ENCODE measurements at regions not wholly inside any gene's neighbourhood (a gene's known extent, or its start where the extent isn't known, plus 50 kb on each side); places are given as distances from the start of the nearest gene placed in this dataset.
"Not testable (repeated sequence)": the region's sequence is repeated elsewhere in the genome, so short reads cannot be mapped to it uniquely, and the experiment has no call there.

- no peak for DNase-seq
Observed at GRCh38 chr13:73536865-73537264, 478.1 kb downstream of the KLF5 start.

- DNase-seq: no peak
Observed at GRCh38 chr13:73535341-73535740, 476.5 kb downstream of the KLF5 start.

DNA sequence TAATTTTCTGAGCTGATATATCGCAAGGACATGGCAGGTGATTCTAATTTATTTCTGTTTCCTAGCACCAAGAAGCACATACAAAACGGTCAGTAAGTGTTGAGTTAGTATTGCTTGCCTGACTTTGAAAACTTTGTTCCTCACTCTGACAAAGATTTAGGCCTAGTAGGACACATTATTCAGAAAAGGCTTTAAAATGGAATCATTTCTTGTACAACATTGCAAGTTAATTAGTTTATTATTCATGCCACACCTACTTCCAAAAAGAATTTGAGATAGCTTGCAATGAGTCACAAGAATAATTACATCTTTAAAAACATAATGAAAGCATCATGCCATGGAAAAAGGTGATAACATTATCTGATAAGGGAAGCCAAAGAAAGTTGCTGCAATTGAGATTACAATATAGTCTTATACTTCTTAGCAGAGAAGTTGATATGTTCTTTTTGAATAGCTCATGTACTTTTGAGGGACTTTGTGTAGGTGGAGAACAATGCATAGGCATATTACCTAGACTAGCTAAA is 474.2 kb downstream of the KLF5 start:
- no peak for DNase-seq

DNA sequence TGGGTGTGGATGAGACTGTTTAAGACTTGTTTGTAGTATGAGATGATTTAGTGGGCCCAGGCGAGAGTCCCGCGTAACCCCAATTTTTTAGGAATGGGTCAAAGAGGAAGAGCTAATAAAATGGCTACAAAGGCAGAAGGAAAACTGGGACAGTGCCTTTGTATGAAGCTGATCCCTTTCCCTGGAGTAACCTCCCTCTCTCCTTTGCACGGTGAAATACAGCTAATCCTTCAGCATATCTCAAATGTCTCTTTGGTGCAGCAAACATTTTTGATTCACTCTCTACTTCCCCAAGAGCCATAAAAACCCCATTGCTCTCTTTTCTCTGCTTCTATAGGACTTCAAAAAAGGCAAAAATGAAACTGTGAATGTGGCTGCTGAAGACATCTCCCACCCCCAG is 473.8 kb downstream of the KLF5 start:
- no peak for DNase-seq

- DNase-seq: no peak
Observed at GRCh38 chr13:73531014-73531413, 472.2 kb downstream of the KLF5 start.

DNA sequence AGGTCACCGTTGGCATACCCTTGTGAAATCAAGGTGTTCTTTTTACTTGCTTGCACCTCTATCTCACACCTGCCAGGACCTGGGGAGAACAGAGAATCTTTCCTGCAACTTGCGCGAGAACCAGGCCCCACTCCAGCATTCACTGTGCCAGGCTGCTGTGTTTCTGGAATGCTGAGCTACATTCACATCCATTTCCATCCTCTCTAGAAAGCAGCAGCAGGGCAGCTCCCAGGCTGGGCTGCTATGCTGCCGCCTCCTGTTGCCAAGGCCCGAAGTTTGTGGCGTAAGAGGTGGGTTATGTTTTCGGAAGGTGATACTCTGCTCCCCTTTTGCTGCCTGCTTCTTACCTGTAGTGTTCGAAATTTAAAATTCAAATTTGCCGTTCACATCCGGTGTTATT is 464.1 kb downstream of the KLF5 start:
- DNase-seq: no peak

DNA sequence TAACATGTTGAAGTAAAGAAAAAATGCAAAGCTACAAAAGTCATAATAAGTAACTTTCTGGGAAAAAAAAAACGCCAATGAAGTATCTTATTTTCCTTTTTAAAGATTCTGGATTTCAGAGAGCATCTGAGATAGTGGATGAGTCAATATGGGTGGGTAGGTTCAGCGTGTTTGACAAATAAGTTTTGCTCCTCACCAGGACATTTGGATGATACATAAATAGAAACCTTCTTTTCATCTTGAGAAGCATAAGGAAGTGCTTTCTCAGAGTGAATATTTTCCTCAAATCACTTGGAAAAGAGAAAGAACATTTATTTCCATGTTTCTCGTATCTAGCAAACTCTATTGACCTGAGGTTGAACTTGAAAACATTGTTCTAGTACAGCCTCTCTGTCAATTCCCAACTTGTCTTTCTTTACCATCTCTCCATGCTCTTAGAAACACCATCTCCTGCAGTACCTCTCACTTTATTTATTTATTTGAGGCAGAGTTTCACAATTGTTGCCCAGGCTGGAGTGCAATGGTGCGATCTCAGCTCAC is 463.2 kb downstream of the KLF5 start:
- no peak for DNase-seq

GRCh38 chr13:73521290-73521624 is 462.5 kb downstream of the KLF5 start:
- no peak for DNase-seq

- DNase-seq: no peak
Observed at GRCh38 chr13:73520566-73521289, 461.9 kb downstream of the KLF5 start.

DNA sequence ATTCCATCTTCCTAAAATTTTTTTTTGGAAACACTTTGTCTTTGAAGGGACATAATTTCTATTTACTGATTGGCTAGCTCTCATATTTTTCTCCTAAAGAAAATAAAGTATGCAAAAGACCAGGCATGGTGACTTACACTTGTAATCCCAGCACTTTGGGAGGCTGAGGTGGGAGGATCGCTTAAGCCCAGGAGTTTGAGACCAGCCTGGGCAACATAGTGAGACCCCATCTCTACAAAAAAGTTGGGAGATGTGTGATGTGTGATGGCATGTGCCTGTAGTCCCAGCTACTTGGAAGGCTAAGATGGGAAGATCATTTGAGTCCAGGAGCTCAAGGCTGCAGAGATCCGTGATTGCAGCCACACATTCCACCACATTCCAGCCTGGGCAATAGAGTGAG is 461.3 kb downstream of the KLF5 start:
- not testable (repeated sequence) for DNase-seq

- DNase-seq: no peak
Observed at GRCh38 chr13:73519396-73520116, 460.8 kb downstream of the KLF5 start.

DNA sequence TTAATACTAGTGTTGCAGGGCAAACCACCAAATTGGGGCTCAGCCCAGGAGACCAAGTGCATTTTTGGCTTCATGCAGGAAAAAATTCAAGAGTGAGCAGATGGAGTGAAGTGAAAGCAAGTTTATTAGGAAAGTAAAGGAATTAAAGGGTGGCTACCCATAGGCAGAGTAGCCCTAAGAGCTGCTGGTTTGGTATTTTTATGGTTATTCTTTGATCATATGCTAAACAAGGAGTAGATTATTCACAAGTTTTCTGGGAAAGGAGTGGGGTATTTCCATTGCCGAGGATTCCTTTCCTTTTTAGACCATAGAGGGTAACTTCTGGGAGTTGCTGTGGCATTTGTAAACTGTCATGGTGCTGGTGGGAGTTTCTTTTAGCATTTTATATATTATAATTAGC is 459.0 kb downstream of the KLF5 start:
- DNase-seq: no peak

DNA sequence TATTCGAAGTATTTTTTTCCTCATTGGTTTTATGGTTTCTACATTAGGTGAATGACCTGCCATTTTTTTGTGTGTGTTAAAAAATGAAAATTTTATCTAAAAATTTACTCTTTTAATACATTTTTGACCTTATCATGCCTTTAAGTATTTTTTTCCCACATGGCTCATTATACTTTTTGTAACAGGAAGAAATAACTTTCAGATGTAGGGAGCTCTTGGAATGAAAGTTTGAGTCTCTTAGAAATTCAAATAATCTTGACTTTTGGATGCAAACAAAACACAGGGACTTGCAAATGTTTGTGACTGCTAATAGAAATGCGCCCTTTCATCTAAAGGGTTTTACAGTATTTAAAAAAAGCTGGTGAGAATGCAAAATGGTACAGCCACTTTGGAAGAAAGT is 457.9 kb downstream of the KLF5 start:
- DNase-seq: no peak

DNA sequence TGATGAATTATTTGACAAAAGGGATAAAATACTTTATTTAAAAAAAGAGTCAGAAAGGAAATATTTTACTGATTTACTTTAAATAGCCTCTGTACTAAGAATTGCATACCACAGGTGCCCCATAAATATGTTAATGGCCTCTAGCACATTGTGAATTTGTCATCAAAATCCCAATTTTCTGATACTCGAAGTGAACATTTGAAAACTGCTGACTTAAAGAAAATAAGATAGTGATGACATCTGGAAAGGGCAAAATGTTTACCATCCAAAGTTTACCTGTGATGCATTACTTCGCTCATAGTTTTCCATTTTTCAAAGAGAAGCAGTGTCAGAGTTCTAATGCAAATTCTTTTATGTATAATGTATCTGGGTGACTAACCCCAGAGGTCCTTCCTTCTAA is 455.4 kb downstream of the KLF5 start:
- no peak for DNase-seq

DNA sequence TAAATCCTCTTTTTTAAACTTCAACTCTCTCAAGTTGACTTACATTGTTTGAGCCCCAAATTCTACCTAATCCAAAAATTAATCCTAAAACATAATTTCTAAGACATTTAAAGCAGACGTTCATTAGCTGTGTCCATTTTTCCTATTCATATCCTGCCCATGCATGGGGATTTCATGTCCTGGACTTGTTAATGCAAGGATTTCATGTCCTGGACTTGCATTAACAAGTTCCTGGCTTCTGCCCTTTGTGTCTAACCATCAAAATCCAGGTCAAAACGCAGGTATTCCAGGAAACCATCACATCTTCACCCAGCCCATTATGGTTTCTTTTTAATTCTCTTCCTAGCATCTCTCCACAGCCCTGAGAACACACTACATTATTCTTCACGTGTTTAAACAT is 454.9 kb downstream of the KLF5 start:
- DNase-seq: no peak

DNA sequence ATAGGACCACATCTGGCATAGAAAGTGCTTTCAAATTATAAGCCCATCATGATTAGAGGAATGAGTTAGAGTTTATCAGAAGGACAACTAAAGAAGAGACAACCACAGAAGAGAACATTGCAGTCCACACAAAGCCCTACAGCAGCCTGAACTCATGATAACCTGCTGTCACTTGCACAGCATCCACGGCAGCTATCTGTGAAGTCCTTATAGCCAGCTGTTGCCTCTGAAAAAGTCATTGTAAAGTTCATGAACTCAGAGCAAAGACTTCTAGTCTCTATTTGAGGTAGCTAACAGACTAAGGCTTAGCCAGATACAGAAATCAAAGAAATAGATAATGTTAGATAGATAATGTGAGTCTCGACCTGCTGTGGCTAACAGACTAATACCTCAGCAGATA is 450.0 kb downstream of the KLF5 start:
- no peak for DNase-seq

DNA sequence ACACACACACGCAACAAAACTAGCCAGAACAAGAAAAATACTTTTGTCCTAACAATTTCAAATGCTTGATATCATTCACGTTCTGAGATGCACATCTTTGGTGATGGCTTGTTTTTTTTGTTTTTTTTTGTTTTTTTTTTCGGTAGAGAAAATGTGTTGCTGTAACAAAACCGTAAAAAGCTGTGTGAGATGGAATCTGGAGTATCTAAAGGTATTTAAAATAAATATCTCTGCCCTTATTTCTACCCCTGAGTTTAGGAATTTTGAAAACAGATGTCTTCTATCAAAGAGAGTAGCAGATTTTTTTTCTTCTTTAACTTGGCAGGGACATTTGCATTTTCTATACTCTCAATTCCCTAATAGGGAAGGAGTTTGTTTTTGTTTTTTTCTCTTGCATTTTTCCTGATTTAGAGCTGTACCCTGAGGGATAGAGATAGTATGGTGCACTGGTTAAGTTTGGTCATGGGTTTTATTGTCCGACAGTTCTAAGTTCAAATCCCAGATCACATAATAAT is 446.6 kb downstream of the KLF5 start:
- no peak for DNase-seq

GRCh38 chr13:73499695-73500094 is 440.9 kb downstream of the KLF5 start:
- no peak for DNase-seq

DNA sequence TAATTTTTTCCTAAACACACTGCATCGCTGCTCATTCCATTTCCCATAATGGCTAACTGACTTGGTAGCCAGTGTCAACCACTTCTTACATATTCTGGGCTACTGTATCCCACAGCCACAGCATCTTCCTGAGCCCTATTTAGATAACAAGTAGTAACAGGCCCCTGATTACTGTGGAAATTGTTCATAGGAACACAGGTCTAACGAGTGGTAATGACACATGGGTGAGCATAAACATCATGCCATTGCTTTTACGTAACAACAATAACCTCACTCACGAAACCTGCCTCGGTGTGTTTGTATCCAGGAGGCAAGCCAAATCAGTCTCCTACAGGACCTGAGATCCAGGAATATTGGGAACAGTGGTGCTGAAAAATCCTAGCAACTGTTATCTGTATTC is 438.6 kb downstream of the KLF5 start:
- DNase-seq: no peak

GRCh38 chr13:73496711-73497110 is 437.9 kb downstream of the KLF5 start:
- no peak for DNase-seq

DNA sequence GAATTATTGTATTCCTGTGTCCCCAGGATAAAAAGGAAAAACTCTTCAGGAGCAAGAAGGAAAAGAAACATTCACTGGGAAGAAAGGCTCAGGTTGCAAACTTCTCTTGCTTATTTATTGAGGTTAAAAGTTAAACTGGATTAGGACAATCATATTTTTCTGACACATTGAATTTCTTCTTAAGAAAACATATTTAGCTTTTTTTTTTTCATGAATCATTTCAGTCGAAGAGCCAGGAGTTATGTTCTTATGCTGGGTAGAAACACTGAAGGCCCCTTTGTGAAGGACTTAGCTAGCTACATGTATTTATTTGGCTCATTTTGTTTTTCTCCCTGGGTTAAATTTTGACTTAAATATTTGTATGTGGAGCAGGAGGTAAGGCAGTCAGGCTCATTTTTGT is 434.0 kb downstream of the KLF5 start:
- no peak for DNase-seq

DNA sequence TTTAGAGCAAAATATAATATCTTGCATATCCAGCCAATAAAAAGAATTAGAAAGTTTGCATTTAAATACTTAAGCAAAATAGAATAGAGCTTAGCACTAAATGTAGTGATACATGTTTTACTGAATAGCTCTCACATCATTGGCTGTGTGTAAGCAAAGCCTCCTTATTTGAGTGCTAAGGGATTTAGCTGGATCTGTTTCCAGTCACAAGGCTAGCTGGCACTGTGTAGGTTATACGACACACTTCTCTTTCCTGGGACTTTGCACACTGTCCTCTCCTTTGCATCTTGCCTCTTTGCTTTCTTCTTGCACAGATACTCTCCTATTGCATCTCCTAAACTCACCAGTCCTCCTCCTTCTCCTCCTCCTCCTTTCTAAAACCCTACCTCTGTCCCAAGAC is 423.8 kb downstream of the KLF5 start:
- no peak for DNase-seq

- DNase-seq: no peak
Observed at GRCh38 chr13:73481886-73482445, 423.2 kb downstream of the KLF5 start.

Data from Kasumi-1 (cell line).